ENCODE measurements at regions not wholly inside any gene's neighbourhood (a gene's known extent, or its start where the extent isn't known, plus 50 kb on each side); places are given as distances from the start of the nearest gene placed in this dataset.

DNA sequence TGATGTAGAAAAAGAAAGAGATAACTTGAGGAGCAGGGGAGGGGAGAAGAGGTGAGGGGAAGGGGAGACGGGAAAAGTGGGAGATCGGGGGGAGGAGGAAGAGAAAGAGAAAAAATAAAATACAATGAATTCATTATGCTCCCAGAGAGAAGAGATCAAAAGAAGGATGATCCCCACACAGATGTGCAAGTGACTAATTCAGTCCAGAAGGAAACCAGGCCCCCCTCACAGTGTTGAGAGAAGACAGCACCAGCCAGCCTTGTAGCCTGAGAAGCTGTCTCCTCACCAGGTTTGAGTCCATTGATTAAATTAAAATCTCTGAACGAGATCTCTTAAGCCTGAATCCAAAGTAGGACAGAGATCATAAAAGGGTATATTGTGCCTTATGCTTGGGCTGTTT, 333.7 kb upstream of the NBEA start:
- Histone ChIP-seq H3K36me3 (ENCODE audit: control insufficient read depth, insufficient read depth, low read length) (no peaks in the 10 kb centered on the region), H3K4me3 (ENCODE audit: extremely low read depth, insufficient read depth, low read length, poor library complexity, severe bottlenecking) (no peak overlapping the region), H3K9me3 (ENCODE audit: control insufficient read depth, low read length) (no peaks in the 10 kb centered on the region), H3K4me1 (ENCODE audit: control insufficient read depth, insufficient read depth, low read length, poor library complexity, severe bottlenecking) (no peaks in the 10 kb centered on the region), H3K27ac (ENCODE audit: low read depth, low read length, severe bottlenecking) (no peak overlapping the region)
- WGBS, 2 experiments (ENCODE audit: insufficient coverage in 2 of 2) = 83 to 100% methylated on average over 1 of the region's 3 CpGs

DNA sequence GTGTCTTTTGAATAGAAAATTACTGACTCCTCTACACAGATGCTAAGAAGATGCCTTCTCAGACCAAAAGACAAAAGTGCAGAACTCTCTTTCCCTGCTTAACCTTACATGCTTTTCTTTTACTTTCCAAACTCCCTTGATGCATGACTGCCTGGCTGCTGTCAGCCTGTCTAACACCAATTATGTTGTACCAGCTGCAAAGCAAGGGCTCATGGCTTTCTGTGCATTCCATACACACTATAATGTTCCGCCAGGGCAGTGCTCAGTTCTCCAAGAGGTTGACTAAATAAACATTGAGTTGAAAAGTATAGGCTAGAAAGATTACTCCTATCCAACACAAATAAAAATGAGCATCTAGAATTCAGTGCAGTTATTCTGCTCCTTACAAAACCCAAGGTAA, 330.4 kb upstream of the NBEA start:
- no peaks in the 10 kb centered on the region for H3K9me3 ChIP-seq (ENCODE audit: control insufficient read depth, low read length)
- no peaks in the 10 kb centered on the region for H3K4me1 ChIP-seq (ENCODE audit: control insufficient read depth, insufficient read depth, low read length, poor library complexity, severe bottlenecking)
- no CpG with 5 or more reads among the region's 1 CpG for WGBS, 2 experiments (ENCODE audit: insufficient coverage in 2 of 2)
- peak overlapping the region; percentile 23 for H3K27ac ChIP-seq (ENCODE audit: low read depth, low read length, severe bottlenecking)
- H3K36me3 ChIP-seq (ENCODE audit: control insufficient read depth, insufficient read depth, low read length) = no peaks in the 10 kb centered on the region
- no peak overlapping the region for H3K4me3 ChIP-seq (ENCODE audit: extremely low read depth, insufficient read depth, low read length, poor library complexity, severe bottlenecking)

DNA sequence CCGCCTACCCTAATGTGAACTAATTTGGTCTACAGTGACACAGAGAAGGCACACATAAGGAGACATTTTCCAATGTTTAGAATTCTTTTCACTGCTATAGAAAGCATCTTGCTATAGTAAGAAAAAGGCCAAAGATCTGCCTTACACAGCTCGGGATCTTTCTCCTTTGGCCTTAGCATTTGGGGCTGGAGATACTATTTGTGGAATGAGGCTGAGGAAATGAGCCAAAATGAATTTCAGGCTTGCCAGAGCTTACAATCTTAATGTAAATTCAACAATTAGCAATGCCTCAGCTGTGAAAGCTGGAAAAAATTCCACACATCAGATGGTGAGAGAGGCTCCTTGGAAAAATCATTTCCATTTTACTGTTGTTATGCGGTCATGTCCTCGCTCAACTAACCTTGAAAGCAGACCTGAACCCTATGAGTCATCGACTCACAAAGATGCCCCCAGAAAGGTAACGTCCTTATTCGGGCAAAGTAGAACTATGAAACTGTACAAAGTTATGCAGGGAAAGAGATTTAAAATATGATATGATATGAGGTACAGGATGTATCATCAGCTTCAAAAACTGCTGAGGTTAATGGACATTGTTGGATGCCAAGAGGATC, 324.5 kb upstream of the NBEA start:
- Histone ChIP-seq H3K9me3 (ENCODE audit: control insufficient read depth, low read length) (no peaks in the 10 kb centered on the region), H3K4me3 (ENCODE audit: extremely low read depth, insufficient read depth, low read length, poor library complexity, severe bottlenecking) (no peak overlapping the region), H3K4me1 (ENCODE audit: control insufficient read depth, insufficient read depth, low read length, poor library complexity, severe bottlenecking) (no peaks in the 10 kb centered on the region), H3K36me3 (ENCODE audit: control insufficient read depth, insufficient read depth, low read length) (no peaks in the 10 kb centered on the region), H3K27ac (ENCODE audit: low read depth, low read length, severe bottlenecking) (no peak overlapping the region)
- WGBS, 2 experiments (ENCODE audit: insufficient coverage in 2 of 2) = 82 to 84% methylated on average over 4 to 5 of the region's 7 CpGs

DNA sequence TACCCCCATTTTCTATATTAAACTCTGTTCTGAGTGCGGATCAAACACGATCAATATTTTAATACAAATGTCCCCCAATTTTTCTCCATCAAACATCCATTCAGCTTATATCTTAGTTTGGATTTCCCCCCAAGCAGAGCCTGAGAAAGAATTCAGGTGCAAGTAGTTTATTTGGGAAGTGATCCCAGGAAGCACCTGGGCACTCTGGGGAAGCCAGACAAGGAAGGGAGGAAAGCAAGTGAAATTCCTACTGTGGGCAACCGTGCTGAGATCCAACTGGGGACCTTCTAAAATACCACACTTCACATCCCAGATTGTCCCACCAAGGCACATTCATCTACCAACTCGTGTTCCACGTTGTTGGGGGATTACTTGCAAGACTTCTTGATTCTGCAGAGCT, 323.4 kb upstream of the NBEA start:
- 87 to 96% methylated on average over 4 of the region's 5 CpGs for WGBS, 2 experiments (ENCODE audit: insufficient coverage in 2 of 2)
- H3K36me3 ChIP-seq (ENCODE audit: control insufficient read depth, insufficient read depth, low read length) = no peaks in the 10 kb centered on the region
- H3K27ac ChIP-seq (ENCODE audit: low read depth, low read length, severe bottlenecking) = no peak overlapping the region
- no peaks in the 10 kb centered on the region for H3K9me3 ChIP-seq (ENCODE audit: control insufficient read depth, low read length)
- H3K4me1 ChIP-seq (ENCODE audit: control insufficient read depth, insufficient read depth, low read length, poor library complexity, severe bottlenecking) = no peaks in the 10 kb centered on the region
- no peak overlapping the region for H3K4me3 ChIP-seq (ENCODE audit: extremely low read depth, insufficient read depth, low read length, poor library complexity, severe bottlenecking)

DNA sequence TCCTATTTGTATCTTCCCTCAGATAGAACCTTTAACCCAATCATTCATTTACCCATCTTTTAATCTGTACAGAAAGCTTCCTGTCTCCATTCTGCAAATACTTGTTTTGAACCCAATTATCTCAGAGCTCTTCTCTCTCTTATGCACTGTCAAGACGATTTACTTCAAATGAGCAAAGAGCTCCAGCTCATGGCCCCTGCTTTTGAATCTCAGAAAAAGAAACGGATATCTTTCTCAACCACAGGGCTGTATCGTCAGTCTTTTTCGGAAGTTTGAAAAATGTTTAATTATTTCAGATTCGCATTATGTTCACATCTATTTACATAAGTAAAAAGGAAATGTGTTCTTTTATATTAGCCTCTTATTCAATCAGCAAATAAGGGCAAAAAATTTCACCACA, 322.7 kb upstream of the NBEA start:
- Histone ChIP-seq H3K27ac (ENCODE audit: low read depth, low read length, severe bottlenecking) (no peak overlapping the region), H3K4me3 (ENCODE audit: extremely low read depth, insufficient read depth, low read length, poor library complexity, severe bottlenecking) (no peak overlapping the region), H3K4me1 (ENCODE audit: control insufficient read depth, insufficient read depth, low read length, poor library complexity, severe bottlenecking) (no peaks in the 10 kb centered on the region), H3K36me3 (ENCODE audit: control insufficient read depth, insufficient read depth, low read length) (no peaks in the 10 kb centered on the region), H3K9me3 (ENCODE audit: control insufficient read depth, low read length) (no peaks in the 10 kb centered on the region)
- WGBS, 2 experiments (ENCODE audit: insufficient coverage in 2 of 2) = 89 to 100% methylated on average over 1 of the region's 5 CpGs

DNA sequence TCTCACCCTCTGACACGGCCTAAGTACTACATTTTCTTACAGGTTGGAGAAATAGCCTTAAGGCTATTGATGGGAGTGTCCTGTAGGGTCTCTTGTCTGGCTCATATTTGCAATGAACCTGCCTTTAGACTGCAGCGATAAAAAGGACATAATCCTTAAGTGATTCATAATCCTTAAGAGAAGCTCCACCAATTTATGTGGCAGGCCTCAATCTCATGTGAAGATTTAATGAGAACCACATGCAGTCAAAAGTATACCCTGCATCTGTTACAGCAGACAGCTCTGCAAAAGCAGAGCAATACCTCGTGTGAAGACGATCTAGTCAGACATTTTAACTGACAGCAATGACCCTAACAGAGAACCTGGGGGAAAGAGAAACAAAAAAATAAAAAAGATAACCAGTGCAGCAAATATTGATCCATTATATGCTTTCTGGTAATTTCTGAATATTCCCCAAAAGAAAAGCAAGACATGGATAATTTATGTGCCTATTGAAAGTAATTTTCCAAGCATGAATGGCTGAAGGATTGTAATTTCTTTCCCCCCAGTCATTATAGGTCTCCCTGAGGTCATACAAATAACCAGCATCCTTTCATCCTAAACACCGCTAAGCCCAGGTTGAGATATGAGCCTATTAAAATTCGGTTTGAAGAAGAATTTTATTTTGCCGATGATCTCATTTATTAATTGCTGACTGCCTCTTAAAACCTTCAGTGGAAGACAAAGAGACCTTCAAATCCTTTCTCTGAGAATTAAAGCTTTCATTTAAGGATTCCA, 321.8 kb upstream of the NBEA start:
- Histone ChIP-seq H3K27ac (ENCODE audit: low read depth, low read length, severe bottlenecking) (no peak overlapping the region), H3K36me3 (ENCODE audit: control insufficient read depth, insufficient read depth, low read length) (no peaks in the 10 kb centered on the region), H3K4me3 (ENCODE audit: extremely low read depth, insufficient read depth, low read length, poor library complexity, severe bottlenecking) (no peak overlapping the region), H3K4me1 (ENCODE audit: control insufficient read depth, insufficient read depth, low read length, poor library complexity, severe bottlenecking) (no peaks in the 10 kb centered on the region), H3K9me3 (ENCODE audit: control insufficient read depth, low read length) (no peaks in the 10 kb centered on the region)
- WGBS, 2 experiments (ENCODE audit: insufficient coverage in 2 of 2) = 88 to 100% methylated on average over 1 of the region's 7 CpGs

DNA sequence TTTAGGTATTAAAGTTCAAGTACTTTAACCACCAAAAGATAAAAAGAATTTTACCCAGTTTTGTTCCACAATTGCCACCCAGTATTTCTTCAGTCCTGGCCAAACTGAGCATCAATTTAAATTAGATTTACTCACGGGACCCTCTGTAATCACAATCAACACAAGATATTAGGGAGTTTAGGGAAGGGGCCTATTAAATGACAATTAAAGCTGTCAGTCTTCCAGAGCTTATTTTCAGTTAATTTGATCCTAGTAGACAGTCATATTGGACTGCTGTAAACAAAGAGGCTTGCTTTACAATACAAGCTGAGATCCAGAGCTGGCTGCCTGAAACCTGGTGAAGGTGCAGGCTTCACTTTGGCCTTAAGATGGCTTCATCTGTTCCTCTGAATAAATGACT, 321.2 kb upstream of the NBEA start:
- H3K36me3 ChIP-seq (ENCODE audit: control insufficient read depth, insufficient read depth, low read length) = no peaks in the 10 kb centered on the region
- H3K9me3 ChIP-seq (ENCODE audit: control insufficient read depth, low read length) = no peaks in the 10 kb centered on the region
- no peak overlapping the region for H3K4me3 ChIP-seq (ENCODE audit: extremely low read depth, insufficient read depth, low read length, poor library complexity, severe bottlenecking)
- no peak overlapping the region for H3K27ac ChIP-seq (ENCODE audit: low read depth, low read length, severe bottlenecking)
- WGBS, 2 experiments (ENCODE audit: insufficient coverage in 2 of 2) = no CpG with 5 or more reads among the region's 1 CpG
- no peaks in the 10 kb centered on the region for H3K4me1 ChIP-seq (ENCODE audit: control insufficient read depth, insufficient read depth, low read length, poor library complexity, severe bottlenecking)

DNA sequence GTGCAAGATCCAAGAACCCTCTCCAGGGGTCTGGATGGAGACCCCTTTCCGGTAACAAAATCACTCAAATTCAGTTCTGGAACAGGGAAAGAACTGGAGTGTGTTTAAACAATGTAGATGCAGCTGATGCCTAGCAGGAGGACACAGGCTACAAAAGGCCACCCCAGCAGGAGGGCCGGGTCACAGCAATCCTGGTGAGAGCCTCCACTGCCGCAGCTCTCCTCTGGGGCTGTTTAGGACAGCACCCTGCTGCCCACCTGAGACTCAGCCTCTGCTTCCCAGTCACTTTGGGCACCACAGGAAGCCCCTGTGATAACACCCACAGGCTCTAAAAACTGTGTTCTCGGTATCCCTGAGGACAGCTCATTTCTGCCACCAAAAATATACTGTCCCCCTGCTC, 318.7 kb upstream of the NBEA start:
- Histone ChIP-seq H3K4me1 (ENCODE audit: control insufficient read depth, insufficient read depth, low read length, poor library complexity, severe bottlenecking) (no peaks in the 10 kb centered on the region), H3K36me3 (ENCODE audit: control insufficient read depth, insufficient read depth, low read length) (no peaks in the 10 kb centered on the region), H3K9me3 (ENCODE audit: control insufficient read depth, low read length) (no peaks in the 10 kb centered on the region), H3K4me3 (ENCODE audit: extremely low read depth, insufficient read depth, low read length, poor library complexity, severe bottlenecking) (no peak overlapping the region), H3K27ac (ENCODE audit: low read depth, low read length, severe bottlenecking) (no peak overlapping the region)
- WGBS, 2 experiments (ENCODE audit: insufficient coverage in 2 of 2) = 78 to 83% methylated on average over 3 to 4 of the region's 4 CpGs

DNA sequence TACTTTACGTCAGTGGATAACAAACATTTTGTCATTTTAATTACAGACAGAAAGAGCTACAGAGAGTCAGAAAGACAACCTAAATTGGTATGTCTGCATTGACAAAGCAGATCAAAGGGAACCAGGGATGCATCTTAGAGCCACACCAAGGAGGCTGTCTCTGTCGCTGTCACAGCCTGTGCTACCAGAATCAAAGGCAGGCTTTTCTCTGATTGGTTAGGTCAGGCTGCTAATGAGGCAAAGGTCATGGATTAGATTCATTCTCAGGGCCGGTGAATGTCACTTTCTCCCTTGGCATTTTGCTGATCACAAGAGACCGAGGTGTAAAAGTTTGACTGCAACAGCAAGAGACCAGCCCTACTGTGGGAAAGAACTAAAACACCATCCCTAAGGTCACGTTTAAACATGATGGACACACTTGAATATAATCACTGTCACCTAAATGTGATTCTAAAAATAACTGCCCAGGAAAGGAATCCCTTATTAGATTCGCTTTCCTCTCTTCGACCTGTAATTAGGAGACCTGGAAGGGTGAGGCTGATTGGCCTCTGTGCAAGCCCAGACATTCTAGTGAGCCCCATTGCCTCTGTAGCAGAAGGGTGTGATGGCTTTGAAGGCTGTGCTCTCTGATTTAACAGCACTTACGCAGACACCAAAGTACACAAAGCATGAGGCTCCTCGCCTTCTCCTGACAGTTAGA, 314.4 kb upstream of the NBEA start:
- H3K9me3 ChIP-seq (ENCODE audit: control insufficient read depth, low read length) = peaks cover 4% of the 10 kb centered on the region
- H3K27ac ChIP-seq (ENCODE audit: low read depth, low read length, severe bottlenecking) = no peak overlapping the region
- no peak overlapping the region for H3K4me3 ChIP-seq (ENCODE audit: extremely low read depth, insufficient read depth, low read length, poor library complexity, severe bottlenecking)
- WGBS, 2 experiments (ENCODE audit: insufficient coverage in 2 of 2) = 48 to 57% methylated on average over 5 to 9 of the region's 9 CpGs
- H3K36me3 ChIP-seq (ENCODE audit: control insufficient read depth, insufficient read depth, low read length) = no peaks in the 10 kb centered on the region
- H3K4me1 ChIP-seq (ENCODE audit: control insufficient read depth, insufficient read depth, low read length, poor library complexity, severe bottlenecking) = no peaks in the 10 kb centered on the region

DNA sequence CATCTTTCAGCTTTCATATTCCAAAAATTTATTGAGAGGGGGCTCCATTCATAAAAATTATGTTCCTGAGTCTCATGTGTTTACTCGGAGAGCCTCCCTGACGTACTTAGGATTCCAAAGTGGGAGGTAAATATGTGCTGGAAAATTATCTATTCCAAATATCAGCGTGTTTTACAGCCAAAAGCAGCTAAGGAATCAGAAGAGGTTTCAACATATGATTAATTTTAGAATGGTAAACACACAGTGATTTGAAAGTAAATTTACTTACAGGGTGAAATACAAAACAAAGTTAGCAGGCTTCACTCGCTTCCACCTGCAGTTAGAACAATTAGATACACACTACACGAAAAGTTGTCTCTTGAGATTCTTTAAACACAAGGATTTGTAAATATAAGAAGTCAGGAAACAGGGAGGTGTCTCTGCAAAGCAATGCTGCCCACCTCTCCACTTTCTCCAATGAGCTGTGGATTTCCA, 313.8 kb upstream of the NBEA start:
- Histone ChIP-seq H3K27ac (ENCODE audit: low read depth, low read length, severe bottlenecking) (no peak overlapping the region), H3K36me3 (ENCODE audit: control insufficient read depth, insufficient read depth, low read length) (no peaks in the 10 kb centered on the region), H3K4me3 (ENCODE audit: extremely low read depth, insufficient read depth, low read length, poor library complexity, severe bottlenecking) (no peak overlapping the region), H3K4me1 (ENCODE audit: control insufficient read depth, insufficient read depth, low read length, poor library complexity, severe bottlenecking) (no peaks in the 10 kb centered on the region), H3K9me3 (ENCODE audit: control insufficient read depth, low read length) (peaks cover 4% of the 10 kb centered on the region)
- WGBS, 2 experiments (ENCODE audit: insufficient coverage in 2 of 2) = 100% methylated on average over 1 of the region's 5 CpGs; no CpG with 5 or more reads in 1 of the 2 experiments
